Astrocyte (in vitro differentiated cells and primary cell): ENCODE measurements at regions not wholly inside any gene's neighbourhood (a gene's known extent, or its start where the extent isn't known, plus 50 kb on each side); places are given as distances from the start of the nearest gene placed in this dataset.

Experiments used
- DNase-seq: peaks from one replicate; pipeline ENCODE4 v3.0.0-alpha.2; 2010; ENCODE audit warnings: low read depth
- FAIRE-seq: peaks from 2 replicates; lab custom pipeline; 2011; peaks lifted over from hg19 to GRCh38; lab: Jason Lieb, UNC
- H2AFZ ChIP-seq: 2 replicates; pipeline ENCODE4 v1.6.0; 2012; ENCODE audit warnings: low read depth, low read length, inconsistent platforms
- H3K27ac ChIP-seq: 2 replicates; pipeline ENCODE4 v1.5.1; 2011; ENCODE audit warnings: low read depth, low read length, inconsistent platforms
- H3K27me3 ChIP-seq: 2 replicates; pipeline ENCODE4 v1.6.0; 2011; ENCODE audit warnings: low read length, inconsistent platforms; ENCODE audit not compliant: insufficient read depth
- H3K36me3 ChIP-seq: 2 replicates; pipeline ENCODE4 v1.5.1; 2011; ENCODE audit warnings: low read length, inconsistent platforms; ENCODE audit not compliant: insufficient read depth
- H3K4me1 ChIP-seq: 2 replicates; pipeline ENCODE4 v1.5.1; 2011; ENCODE audit warnings: low read length, inconsistent platforms; ENCODE audit not compliant: insufficient read depth
- H3K4me2 ChIP-seq: 2 replicates; pipeline ENCODE4 v1.6.0; 2012; ENCODE audit warnings: low read length, inconsistent platforms
- H3K4me3 ChIP-seq: 2 replicates; pipeline ENCODE4 v1.5.1; 2011; ENCODE audit warnings: low read depth, mild to moderate bottlenecking, low read length, inconsistent platforms; ENCODE audit not compliant: insufficient read depth
- H3K79me2 ChIP-seq: 2 replicates; pipeline ENCODE4 v1.6.0; 2012; ENCODE audit warnings: mild to moderate bottlenecking, low read length, inconsistent platforms; ENCODE audit not compliant: insufficient read depth
- H3K9ac ChIP-seq: 2 replicates; pipeline ENCODE4 v1.6.0; 2012; ENCODE audit warnings: mild to moderate bottlenecking, low read length, inconsistent platforms
- H3K9me3 ChIP-seq: 2 replicates; pipeline ENCODE4 v1.5.1; 2012; ENCODE audit warnings: low read depth, mild to moderate bottlenecking, low read length, inconsistent platforms; ENCODE audit not compliant: insufficient read depth
- H4K20me1 ChIP-seq: 2 replicates; pipeline ENCODE4 v1.6.0; 2012; ENCODE audit warnings: low read length, inconsistent platforms; ENCODE audit not compliant: insufficient read depth
- H3K27ac Mint-ChIP-seq: one replicate; pipeline ENCODE4 v1.8.0; 2021; ENCODE audit warnings: mild to moderate bottlenecking, mixed read lengths; ENCODE audit not compliant: unreplicated experiment
- H3K27me3 Mint-ChIP-seq: one replicate; pipeline ENCODE4 v1.8.0; 2021; ENCODE audit warnings: low read depth, mixed read lengths; ENCODE audit not compliant: unreplicated experiment
- H3K36me3 Mint-ChIP-seq: one replicate; pipeline ENCODE4 v1.8.0; 2021; ENCODE audit warnings: low read depth, mixed read lengths; ENCODE audit not compliant: unreplicated experiment
- H3K4me1 Mint-ChIP-seq: one replicate; pipeline ENCODE4 v1.8.0; 2021; ENCODE audit warnings: low read depth, mixed read lengths; ENCODE audit not compliant: unreplicated experiment
- H3K4me3 Mint-ChIP-seq: one replicate; pipeline ENCODE4 v1.8.0; 2021; ENCODE audit warnings: mild to moderate bottlenecking, moderate library complexity, mixed read lengths; ENCODE audit not compliant: unreplicated experiment
- H3K9me3 Mint-ChIP-seq: one replicate; pipeline ENCODE4 v1.8.0; 2021; ENCODE audit warnings: mild to moderate bottlenecking, mixed read lengths; ENCODE audit not compliant: unreplicated experiment
- CTCF ChIP-seq: IDR thresholded peaks from 2 replicates; pipeline ENCODE4 v1.5.1; 2011; ENCODE audit warnings: low read depth, mild to moderate bottlenecking, inconsistent platforms, low read length, moderate library complexity; ENCODE audit not compliant: insufficient read depth
- EZH2 ChIP-seq: IDR thresholded peaks from 2 replicates; pipeline ENCODE4 v1.6.1; 2012; ENCODE audit warnings: mild to moderate bottlenecking, low read length, inconsistent platforms; ENCODE audit not compliant: insufficient read depth

GRCh38 chr1:110779636-110780035 lies 93.3 kb upstream of the CD53 start:
- Histone ChIP-seq H3K27me3 (no peaks in the 10 kb centered on the region), H3K36me3 (no peaks in the 10 kb centered on the region), H2AFZ (no peak overlapping the region), H3K4me1 (no peaks in the 10 kb centered on the region), H3K4me2 (no peak overlapping the region), H3K9me3 (no peaks in the 10 kb centered on the region), H3K27ac (no peak overlapping the region), H4K20me1 (no peaks in the 10 kb centered on the region), H3K9ac (no peak overlapping the region), H3K4me3 (no peak overlapping the region), H3K79me2 (no peaks in the 10 kb centered on the region)
- Mint-ChIP-seq H3K9me3 (peaks cover 7% of the 10 kb centered on the region), H3K27ac (no peak overlapping the region), H3K36me3 (no peaks in the 10 kb centered on the region), H3K4me3 (no peak overlapping the region), H3K27me3 (peaks cover 55% of the 10 kb centered on the region), H3K4me1 (no peaks in the 10 kb centered on the region)
- DNase-seq: no peak
- no peak for FAIRE-seq
- TF ChIP-seq EZH2 (no peak), CTCF (no peak)

- Histone ChIP-seq H3K9me3 (no peaks in the 10 kb centered on the region), H3K36me3 (no peaks in the 10 kb centered on the region), H4K20me1 (no peaks in the 10 kb centered on the region), H3K4me1 (no peaks in the 10 kb centered on the region), H3K27me3 (no peaks in the 10 kb centered on the region), H3K79me2 (no peaks in the 10 kb centered on the region), H3K27ac (no peak overlapping the region), H2AFZ (no peak overlapping the region), H3K4me3 (no peak overlapping the region), H3K9ac (no peak overlapping the region), H3K4me2 (no peak overlapping the region)
- DNase-seq: no peak
- FAIRE-seq: no peak
- no peaks in the 10 kb centered on the region for H3K4me1 Mint-ChIP-seq
- no peaks in the 10 kb centered on the region for H3K36me3 Mint-ChIP-seq
- peaks cover 7% of the 10 kb centered on the region for H3K9me3 Mint-ChIP-seq
- H3K27me3 Mint-ChIP-seq: peaks cover 50% of the 10 kb centered on the region
- no peak for TF ChIP-seq EZH2
- no peak for TF ChIP-seq CTCF
- no peak overlapping the region for H3K4me3 Mint-ChIP-seq
- H3K27ac Mint-ChIP-seq: no peak overlapping the region
These were observed 94.1 kb upstream of the CD53 start for GRCh38 chr1:110778821-110779220.

DNA sequence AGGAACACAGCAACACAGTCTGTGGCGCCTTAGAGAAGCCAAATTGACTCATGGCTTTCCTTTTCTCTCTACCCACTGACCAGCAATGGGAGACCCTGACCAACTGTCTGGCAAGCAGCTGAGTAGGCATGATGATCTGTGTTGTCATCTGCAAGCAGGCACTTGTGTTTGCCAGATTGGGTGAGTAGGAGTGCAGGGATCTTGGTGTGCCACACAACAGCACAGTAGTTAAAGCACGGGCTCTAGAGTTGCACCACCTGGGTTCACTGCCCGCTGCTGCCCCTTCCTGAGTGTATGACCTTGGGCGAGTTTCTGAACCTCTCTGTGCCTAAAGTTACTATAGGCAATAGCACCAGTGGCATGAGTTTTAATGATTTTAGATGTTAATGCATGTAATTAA lies 95.7 kb upstream of the CD53 start:
- no peaks in the 10 kb centered on the region for H3K9me3 ChIP-seq
- FAIRE-seq (no peak), DNase-seq (no peak)
- no peak overlapping the region for H3K9ac ChIP-seq
- H3K36me3 Mint-ChIP-seq: no peaks in the 10 kb centered on the region
- H3K4me3 ChIP-seq: no peak overlapping the region
- H3K4me3 Mint-ChIP-seq: no peak overlapping the region
- H3K27ac ChIP-seq: no peak overlapping the region
- H4K20me1 ChIP-seq: no peaks in the 10 kb centered on the region
- peaks cover 52% of the 10 kb centered on the region for H3K27me3 Mint-ChIP-seq
- no peaks in the 10 kb centered on the region for H3K4me1 Mint-ChIP-seq
- no peak for TF ChIP-seq CTCF
- H3K27me3 ChIP-seq: no peaks in the 10 kb centered on the region
- H2AFZ ChIP-seq: no peak overlapping the region
- H3K4me2 ChIP-seq: no peak overlapping the region
- no peaks in the 10 kb centered on the region for H3K36me3 ChIP-seq
- no peaks in the 10 kb centered on the region for H3K79me2 ChIP-seq
- no peaks in the 10 kb centered on the region for H3K4me1 ChIP-seq
- no peak overlapping the region for H3K27ac Mint-ChIP-seq
- H3K9me3 Mint-ChIP-seq: peaks cover 10% of the 10 kb centered on the region
